ENCODE measurements at regions not wholly inside any gene's neighbourhood (a gene's known extent, or its start where the extent isn't known, plus 50 kb on each side); places are given as distances from the start of the nearest gene placed in this dataset.

DNA sequence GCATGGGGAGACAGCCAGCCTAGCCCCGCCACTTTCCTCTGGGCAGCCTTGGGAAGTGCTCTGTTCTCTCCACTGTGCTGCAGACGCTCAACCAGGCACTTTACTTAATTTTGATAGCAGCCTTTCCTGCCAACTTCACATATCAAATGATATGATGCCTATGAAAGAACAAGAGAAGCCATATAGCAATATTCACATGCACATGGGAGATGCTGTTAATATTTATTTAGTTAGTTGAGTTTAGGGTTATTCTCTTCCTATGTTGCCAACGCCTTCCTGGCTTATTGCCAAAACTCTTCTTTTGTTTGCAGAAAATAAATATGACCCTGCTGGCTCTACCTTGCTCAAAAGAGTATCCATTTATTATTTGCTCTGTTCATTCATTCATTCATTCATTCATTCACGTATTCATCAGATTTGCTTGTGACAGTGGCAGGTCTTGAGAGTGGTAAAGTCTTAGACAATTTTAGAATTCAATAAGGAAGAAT lies 99.3 kb downstream of the GATA6 start:
- no peaks in the 10 kb centered on the region for H3K79me2 ChIP-seq (replicated peaks; ENCODE audit: insufficient read depth, low read length)
- H3F3A ChIP-seq (ENCODE audit: insufficient read depth, low read length, poor library complexity, severe bottlenecking): no peaks in the 10 kb centered on the region
- TF ChIP-seq MXI1 (conservative IDR thresholded peaks at IDR 0.05; ENCODE audit: poor library complexity, severe bottlenecking): no peak
- no peak for TF ChIP-seq POLR2AphosphoS5 (IDR thresholded peaks at IDR 0.05)
- TF ChIP-seq SMC3 (conservative IDR thresholded peaks at IDR 0.05; ENCODE audit: poor library complexity): no peak
- H3K4me3 ChIP-seq (ENCODE audit: low read length): no peak overlapping the region
- H3K27me3 ChIP-seq (ENCODE audit: insufficient read depth, low read depth, low read length): no peaks in the 10 kb centered on the region
- no peaks in the 10 kb centered on the region for H3K9me3 ChIP-seq (ENCODE audit: low read length)
- H4K20me1 ChIP-seq (ENCODE audit: insufficient read depth): no peaks in the 10 kb centered on the region
- no peaks in the 10 kb centered on the region for H3K36me3 ChIP-seq (ENCODE audit: insufficient read depth, low read length)
- H3K9ac ChIP-seq (ENCODE audit: low read length): no peak overlapping the region
- H3K27ac ChIP-seq (ENCODE audit: low read length): no peak overlapping the region
- no peaks in the 10 kb centered on the region for H3K9me2 ChIP-seq (ENCODE audit: insufficient read depth, low read length)
- no peak overlapping the region for H2AFZ ChIP-seq (ENCODE audit: low read depth, low read length)
- no peak overlapping the region for H3K4me2 ChIP-seq (ENCODE audit: low read length)

DNA sequence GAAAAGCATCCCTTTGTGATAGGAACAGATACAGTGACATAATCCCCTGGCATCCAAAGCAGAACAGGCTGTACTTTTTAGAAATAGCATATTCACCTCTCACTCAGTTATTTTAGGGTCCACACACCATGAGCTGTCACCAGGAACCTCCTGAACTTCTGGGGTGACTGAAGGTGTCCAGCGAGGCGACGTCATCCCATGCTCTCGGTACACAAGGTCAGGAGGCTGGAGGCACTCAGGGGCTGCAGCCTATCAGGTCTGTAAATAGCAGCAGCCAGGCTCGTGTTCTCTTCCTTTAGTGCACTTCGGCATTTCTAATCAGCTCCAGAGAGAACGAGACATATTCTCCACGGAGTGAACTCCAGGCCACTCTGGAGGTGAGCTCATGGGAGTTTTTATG lies 98.3 kb downstream of the GATA6 start:
- Histone ChIP-seq H3K4me3 (ENCODE audit: low read length) (no peak overlapping the region), H3F3A (ENCODE audit: insufficient read depth, low read length, poor library complexity, severe bottlenecking) (no peaks in the 10 kb centered on the region), H3K9ac (ENCODE audit: low read length) (no peak overlapping the region), H3K9me2 (ENCODE audit: insufficient read depth, low read length) (no peaks in the 10 kb centered on the region), H3K36me3 (ENCODE audit: insufficient read depth, low read length) (no peaks in the 10 kb centered on the region), H3K79me2 (replicated peaks; ENCODE audit: insufficient read depth, low read length) (no peaks in the 10 kb centered on the region), H3K4me2 (ENCODE audit: low read length) (no peak overlapping the region), H3K27ac (ENCODE audit: low read length) (no peak overlapping the region), H3K27me3 (ENCODE audit: insufficient read depth, low read depth, low read length) (no peaks in the 10 kb centered on the region), H3K9me3 (ENCODE audit: low read length) (no peaks in the 10 kb centered on the region), H4K20me1 (ENCODE audit: insufficient read depth) (no peaks in the 10 kb centered on the region), H2AFZ (ENCODE audit: low read depth, low read length) (no peak overlapping the region)
- TF ChIP-seq EP300 (conservative IDR thresholded peaks at IDR 0.05; ENCODE audit: poor library complexity, severe bottlenecking) (no peak), SMC3 (conservative IDR thresholded peaks at IDR 0.05; ENCODE audit: poor library complexity) (no peak), RAD21 (conservative IDR thresholded peaks at IDR 0.05) (no peak), EZH2 (IDR thresholded peaks at IDR 0.05; ENCODE audit: borderline replicate concordance, insufficient read depth, low read length, poor library complexity, severe bottlenecking) (no peak), MXI1 (conservative IDR thresholded peaks at IDR 0.05; ENCODE audit: poor library complexity, severe bottlenecking) (no peak), POLR2AphosphoS5 (IDR thresholded peaks at IDR 0.05) (no peak), TAF1 (IDR thresholded peaks at IDR 0.05; ENCODE audit: low read depth) (no peak)
- TF ChIP-seq, protein P1, sequence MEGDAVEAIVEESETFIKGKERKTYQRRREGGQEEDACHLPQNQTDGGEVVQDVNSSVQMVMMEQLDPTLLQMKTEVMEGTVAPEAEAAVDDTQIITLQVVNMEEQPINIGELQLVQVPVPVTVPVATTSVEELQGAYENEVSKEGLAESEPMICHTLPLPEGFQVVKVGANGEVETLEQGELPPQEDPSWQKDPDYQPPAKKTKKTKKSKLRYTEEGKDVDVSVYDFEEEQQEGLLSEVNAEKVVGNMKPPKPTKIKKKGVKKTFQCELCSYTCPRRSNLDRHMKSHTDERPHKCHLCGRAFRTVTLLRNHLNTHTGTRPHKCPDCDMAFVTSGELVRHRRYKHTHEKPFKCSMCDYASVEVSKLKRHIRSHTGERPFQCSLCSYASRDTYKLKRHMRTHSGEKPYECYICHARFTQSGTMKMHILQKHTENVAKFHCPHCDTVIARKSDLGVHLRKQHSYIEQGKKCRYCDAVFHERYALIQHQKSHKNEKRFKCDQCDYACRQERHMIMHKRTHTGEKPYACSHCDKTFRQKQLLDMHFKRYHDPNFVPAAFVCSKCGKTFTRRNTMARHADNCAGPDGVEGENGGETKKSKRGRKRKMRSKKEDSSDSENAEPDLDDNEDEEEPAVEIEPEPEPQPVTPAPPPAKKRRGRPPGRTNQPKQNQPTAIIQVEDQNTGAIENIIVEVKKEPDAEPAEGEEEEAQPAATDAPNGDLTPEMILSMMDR (IDR thresholded peaks at IDR 0.05; ENCODE audit: poor library complexity, severe bottlenecking): no peak
- TF ChIP-seq, protein P2, sequence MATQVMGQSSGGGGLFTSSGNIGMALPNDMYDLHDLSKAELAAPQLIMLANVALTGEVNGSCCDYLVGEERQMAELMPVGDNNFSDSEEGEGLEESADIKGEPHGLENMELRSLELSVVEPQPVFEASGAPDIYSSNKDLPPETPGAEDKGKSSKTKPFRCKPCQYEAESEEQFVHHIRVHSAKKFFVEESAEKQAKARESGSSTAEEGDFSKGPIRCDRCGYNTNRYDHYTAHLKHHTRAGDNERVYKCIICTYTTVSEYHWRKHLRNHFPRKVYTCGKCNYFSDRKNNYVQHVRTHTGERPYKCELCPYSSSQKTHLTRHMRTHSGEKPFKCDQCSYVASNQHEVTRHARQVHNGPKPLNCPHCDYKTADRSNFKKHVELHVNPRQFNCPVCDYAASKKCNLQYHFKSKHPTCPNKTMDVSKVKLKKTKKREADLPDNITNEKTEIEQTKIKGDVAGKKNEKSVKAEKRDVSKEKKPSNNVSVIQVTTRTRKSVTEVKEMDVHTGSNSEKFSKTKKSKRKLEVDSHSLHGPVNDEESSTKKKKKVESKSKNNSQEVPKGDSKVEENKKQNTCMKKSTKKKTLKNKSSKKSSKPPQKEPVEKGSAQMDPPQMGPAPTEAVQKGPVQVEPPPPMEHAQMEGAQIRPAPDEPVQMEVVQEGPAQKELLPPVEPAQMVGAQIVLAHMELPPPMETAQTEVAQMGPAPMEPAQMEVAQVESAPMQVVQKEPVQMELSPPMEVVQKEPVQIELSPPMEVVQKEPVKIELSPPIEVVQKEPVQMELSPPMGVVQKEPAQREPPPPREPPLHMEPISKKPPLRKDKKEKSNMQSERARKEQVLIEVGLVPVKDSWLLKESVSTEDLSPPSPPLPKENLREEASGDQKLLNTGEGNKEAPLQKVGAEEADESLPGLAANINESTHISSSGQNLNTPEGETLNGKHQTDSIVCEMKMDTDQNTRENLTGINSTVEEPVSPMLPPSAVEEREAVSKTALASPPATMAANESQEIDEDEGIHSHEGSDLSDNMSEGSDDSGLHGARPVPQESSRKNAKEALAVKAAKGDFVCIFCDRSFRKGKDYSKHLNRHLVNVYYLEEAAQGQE (IDR thresholded peaks at IDR 0.05; ENCODE audit: borderline replicate concordance): no peak

DNA sequence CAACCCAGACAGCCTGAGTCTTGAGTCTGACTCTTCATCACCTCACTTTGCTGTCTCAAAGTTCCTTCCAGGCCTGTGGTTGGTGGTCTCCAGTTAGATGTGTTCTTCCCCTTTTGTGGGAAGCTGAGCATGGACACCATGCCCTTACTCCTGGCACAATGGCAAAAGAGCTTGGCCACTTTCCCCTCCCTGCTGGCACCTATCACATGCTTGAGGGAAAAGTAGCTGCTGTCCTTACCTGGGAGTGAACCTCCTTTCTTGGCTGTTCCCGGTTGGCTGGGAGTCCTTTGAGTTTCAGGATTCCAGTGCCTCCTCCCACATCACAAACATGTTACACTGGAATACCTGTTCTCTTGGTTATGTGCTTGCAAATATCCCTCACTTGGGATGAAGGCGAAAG lies 97.8 kb downstream of the GATA6 start:
- H3K27me3 ChIP-seq (ENCODE audit: insufficient read depth, low read depth, low read length): no peaks in the 10 kb centered on the region

More for the DNA sequence above, 97.8 kb downstream of the GATA6 start:
- no peak overlapping the region for H3K4me2 ChIP-seq (ENCODE audit: low read length)
- H3K9me3 ChIP-seq (ENCODE audit: low read length): no peaks in the 10 kb centered on the region
- no peaks in the 10 kb centered on the region for H3F3A ChIP-seq (ENCODE audit: insufficient read depth, low read length, poor library complexity, severe bottlenecking)
- H3K79me2 ChIP-seq (replicated peaks; ENCODE audit: insufficient read depth, low read length): no peaks in the 10 kb centered on the region
- H3K9me2 ChIP-seq (ENCODE audit: insufficient read depth, low read length): no peaks in the 10 kb centered on the region
- H3K4me3 ChIP-seq (ENCODE audit: low read length): no peak overlapping the region
- TF ChIP-seq EZH2 (IDR thresholded peaks at IDR 0.05; ENCODE audit: borderline replicate concordance, insufficient read depth, low read length, poor library complexity, severe bottlenecking) (no peak), TAF1 (IDR thresholded peaks at IDR 0.05; ENCODE audit: low read depth) (no peak)
- H4K20me1 ChIP-seq (ENCODE audit: insufficient read depth): no peaks in the 10 kb centered on the region
- H2AFZ ChIP-seq (ENCODE audit: low read depth, low read length): no peak overlapping the region
- H3K27ac ChIP-seq (ENCODE audit: low read length): no peak overlapping the region
- no peaks in the 10 kb centered on the region for H3K36me3 ChIP-seq (ENCODE audit: insufficient read depth, low read length)
- H3K9ac ChIP-seq (ENCODE audit: low read length): no peak overlapping the region

Data from neural cell (in vitro differentiated cells).